Ovary (tissue), 7 donors: ENCODE measurements at regions not wholly inside any gene's neighbourhood (a gene's known extent, or its start where the extent isn't known, plus 50 kb on each side); places are given as distances from the start of the nearest gene placed in this dataset.

Source experiments
- DNase-seq, 5 donors: peaks; one replicate each; pipeline ENCODE4 v3.0.0-alpha.2; 2019 to 2020
- H3K27ac ChIP-seq, 2 donors: fragments of 200-600 bp; one replicate each; pipeline versions ENCODE4 v1.5.1 to v1.8.0; 2019 to 2022
- H3K27me3 ChIP-seq: fragments of 200-600 bp; one replicate; pipeline ENCODE4 v1.8.0; 2022
- H3K36me3 ChIP-seq: fragments of 200-600 bp; sonication (generic); one replicate; pipeline ENCODE4 v1.5.1; 2019
- H3K4me1 ChIP-seq: one replicate; pipeline ENCODE4 v1.8.1; 2013; ENCODE audit warnings: mild to moderate bottlenecking, moderate library complexity; ENCODE audit not compliant: insufficient read depth
- H3K4me3 ChIP-seq: fragments of 200-600 bp; sonication (generic); one replicate; pipeline ENCODE4 v1.5.1; 2017
- H3K9me3 ChIP-seq, 2 donors: fragments of 200-600 bp in 1 of 2; sonication (generic) in 1 of 2; one replicate each; pipeline versions ENCODE4 v1.5.1 to v1.8.1; 2013 to 2019; ENCODE audit warnings: mild to moderate bottlenecking in 1 of 2, moderate library complexity in 1 of 2
- CTCF ChIP-seq, 3 donors: fragments of 450-650 bp in 2 of 3; fragments of 200-600 bp in 1 of 3; IDR thresholded peaks; one replicate each; pipeline versions ENCODE4 v1.5.1 to v1.8.0; 2016 to 2022; ENCODE audit warnings: antibody characterized with exemption in 3 of 3, mild to moderate bottlenecking in 1 of 3
- EP300 ChIP-seq: sonication (generic); formaldehyde crosslinking; IDR thresholded peaks from one replicate; pipeline ENCODE4 v1.6.1; 2017; ENCODE audit warnings: antibody characterized with exemption
- POLR2A ChIP-seq: fragments of 450-650 bp; IDR thresholded peaks from one replicate; pipeline ENCODE4 v1.6.1; 2017; ENCODE audit warnings: antibody characterized with exemption, mild to moderate bottlenecking, moderate library complexity
- WGBS, 3 donors: extraction: QIAGEN DNeasy Blood & Tissue Kit in 1 of 3; methylation state at CpG; one replicate each; pipeline versions ENCODE4 v1.1.5 to v1.1.7; 2013 to 2017; 5-methylcytosine and 5-hydroxymethylcytosine counted together
- intact Hi-C, 4 donors: fragments of 100-400 bp; cut with DNase I; formaldehyde crosslinking; loops; one replicate each; pipeline versions ENCODE4 v1.11.0 to v1.15.1; 2022 to 2023
- donor health status: DM: no; HTN: no; CAD: no; lungs with moderate emphysema.
- donor health status: DM: no; HTN: no; CAD: no.
- donor health status: Bipolar disorder and iron deficiency.
- donor health status: DM: no; HTN: no; CAD: no.
- donor health status: DM: yes; HTN: yes; CAD: no.

- H3K4me3 ChIP-seq: no peak overlapping the region
- H3K27me3 ChIP-seq: no peaks in the 10 kb centered on the region
- DNase-seq: no peak
- no peaks in the 10 kb centered on the region for H3K9me3 ChIP-seq
- H3K36me3 ChIP-seq: no peaks in the 10 kb centered on the region
- no peak for TF ChIP-seq CTCF (IDR thresholded peaks at IDR 0.05)
- TF ChIP-seq POLR2A: no peak
- TF ChIP-seq EP300: no peak
- no peak overlapping the region for H3K27ac ChIP-seq
- H3K4me1 ChIP-seq: no peaks in the 10 kb centered on the region
- intact Hi-C loops: no loop called here
Observed at GRCh38 chr13:69425235-69425634, 682.4 kb upstream of the ATXN8OS start.

- Histone ChIP-seq H3K9me3 (no peaks in the 10 kb centered on the region), H3K27ac (no peak overlapping the region)
- intact Hi-C loops: no loop called here
Observed at GRCh38 chr13:69423844-69424243, 683.8 kb upstream of the ATXN8OS start.

GRCh38 chr13:69418319-69418718 lies 689.3 kb upstream of the ATXN8OS start:
- H3K27me3 ChIP-seq: no peaks in the 10 kb centered on the region
- no peak overlapping the region for H3K4me3 ChIP-seq
- no peaks in the 10 kb centered on the region for H3K36me3 ChIP-seq
- TF ChIP-seq CTCF (IDR thresholded peaks at IDR 0.05): no peak
- no peak for TF ChIP-seq POLR2A
- TF ChIP-seq EP300: no peak
- H3K4me1 ChIP-seq: no peaks in the 10 kb centered on the region
- DNase-seq: no peak
- no peaks in the 10 kb centered on the region for H3K9me3 ChIP-seq
- H3K27ac ChIP-seq: no peak overlapping the region
- intact Hi-C loops: no loop called here

More at GRCh38 chr13:69423844-69424243, 683.8 kb upstream of the ATXN8OS start:
- DNase-seq: no peak
- no peaks in the 10 kb centered on the region for H3K36me3 ChIP-seq
- WGBS, 3 donors: 62 to 83% (median 74%) methylated on average over 2 of the region's 2 CpGs
- no peaks in the 10 kb centered on the region for H3K27me3 ChIP-seq
- TF ChIP-seq EP300 (no peak), POLR2A (no peak), CTCF (IDR thresholded peaks at IDR 0.05) (no peak)
- H3K4me1 ChIP-seq: no peaks in the 10 kb centered on the region
- no peak overlapping the region for H3K4me3 ChIP-seq

GRCh38 chr13:69410761-69411160 lies 696.9 kb upstream of the ATXN8OS start:
- TF ChIP-seq EP300: no peak
- no peak for TF ChIP-seq POLR2A
- TF ChIP-seq CTCF (IDR thresholded peaks at IDR 0.05): no peak
- H3K36me3 ChIP-seq: no peaks in the 10 kb centered on the region
- WGBS, 3 donors: 88 to 96% (median 89%) methylated on average over 1 of the region's 1 CpG

GRCh38 chr13:69391756-69392155 lies 715.9 kb upstream of the ATXN8OS start:
- intact Hi-C loops: no loop called here
- WGBS, 3 donors: 33 to 62% (median 46%) methylated on average over 2 of the region's 2 CpGs
- Histone ChIP-seq H3K27me3 (no peaks in the 10 kb centered on the region), H3K27ac (no peak overlapping the region), H3K4me1 (no peaks in the 10 kb centered on the region), H3K9me3 (no peaks in the 10 kb centered on the region), H3K36me3 (no peaks in the 10 kb centered on the region), H3K4me3 (no peak overlapping the region)
- TF ChIP-seq POLR2A (no peak), EP300 (no peak), CTCF (IDR thresholded peaks at IDR 0.05) (no peak)
- DNase-seq: no peak

More at GRCh38 chr13:69410761-69411160, 696.9 kb upstream of the ATXN8OS start:
- Histone ChIP-seq H3K27ac (no peak overlapping the region), H3K27me3 (no peaks in the 10 kb centered on the region), H3K4me3 (no peak overlapping the region), H3K4me1 (no peaks in the 10 kb centered on the region), H3K9me3 (no peaks in the 10 kb centered on the region)
- intact Hi-C loops: no loop called here
- no peak for DNase-seq
